ENCODE measurements at regions not wholly inside any gene's neighbourhood (a gene's known extent, or its start where the extent isn't known, plus 50 kb on each side); places are given as distances from the start of the nearest gene placed in this dataset.

- ATAC-seq (no peak), DNase-seq (ENCODE audit: low spot score) (no peak)
- no peak overlapping the region for H3K27ac Mint-ChIP-seq
- no peak overlapping the region for H3K4me3 Mint-ChIP-seq
- H3K36me3 Mint-ChIP-seq, result peaks cover 4% of the 10 kb centered on the region
- no peaks in the 10 kb centered on the region for H3K4me1 Mint-ChIP-seq (ENCODE audit: low read depth in 2 of 2)
- peaks cover 0 to 24% of the 10 kb centered on the region in 2 donors for H3K27me3 Mint-ChIP-seq
- peaks cover 14% of the 10 kb centered on the region for H3K9me3 Mint-ChIP-seq
Observed at GRCh38 chr1:181872562-181872961, 188.9 kb downstream of the ZNF648 start.

- DNase-seq (ENCODE audit: low spot score), result no peak
Observed at GRCh38 chr1:181863736-181864135, 197.8 kb downstream of the ZNF648 start.

GRCh38 chr1:181863006-181863405 lies 198.5 kb downstream of the ZNF648 start:
- no peaks in the 10 kb centered on the region for H3K9me3 Mint-ChIP-seq
- ATAC-seq (no peak), DNase-seq (ENCODE audit: low spot score) (no peak)
- no peaks in the 10 kb centered on the region for H3K36me3 Mint-ChIP-seq
- no peaks in the 10 kb centered on the region for H3K27me3 Mint-ChIP-seq
- no peak overlapping the region for H3K4me3 Mint-ChIP-seq
- no peaks in the 10 kb centered on the region for H3K4me1 Mint-ChIP-seq (ENCODE audit: low read depth in 2 of 2)
- H3K27ac Mint-ChIP-seq, result no peak overlapping the region

More at GRCh38 chr1:181863736-181864135, 197.8 kb downstream of the ZNF648 start:
- Mint-ChIP-seq H3K36me3 (no peaks in the 10 kb centered on the region), H3K27ac (no peak overlapping the region), H3K9me3 (no peaks in the 10 kb centered on the region), H3K4me1 (ENCODE audit: low read depth in 2 of 2) (no peaks in the 10 kb centered on the region), H3K4me3 (no peak overlapping the region), H3K27me3 (no peaks in the 10 kb centered on the region)
- ATAC-seq, result no peak

- peaks cover 6% of the 10 kb centered on the region for H3K36me3 Mint-ChIP-seq
- peaks cover 9% of the 10 kb centered on the region for H3K9me3 Mint-ChIP-seq
- no peak overlapping the region for H3K27ac Mint-ChIP-seq
Observed at GRCh38 chr1:181858135-181858534, 203.4 kb downstream of the ZNF648 start.

More at GRCh38 chr1:181858135-181858534, 203.4 kb downstream of the ZNF648 start:
- Mint-ChIP-seq H3K27me3 (peaks cover 0 to 7% of the 10 kb centered on the region in 2 donors), H3K4me3 (no peak overlapping the region), H3K4me1 (ENCODE audit: low read depth in 2 of 2) (no peaks in the 10 kb centered on the region)
- ATAC-seq, result no peak
- DNase-seq (ENCODE audit: low spot score), result no peak
